ENCODE measurements at regions not wholly inside any gene's neighbourhood (a gene's known extent, or its start where the extent isn't known, plus 50 kb on each side); places are given as distances from the start of the nearest gene placed in this dataset.

GRCh38 chr3:87788516-87788915, 270.3 kb downstream of the CGGBP1 start:
- TF ChIP-seq CTCF (IDR thresholded peaks at IDR 0.05) (no peak), POLR2A (IDR thresholded peaks at IDR 0.05) (no peak)
